ENCODE measurements at regions not wholly inside any gene's neighbourhood (a gene's known extent, or its start where the extent isn't known, plus 50 kb on each side); places are given as distances from the start of the nearest gene placed in this dataset.

DNA sequence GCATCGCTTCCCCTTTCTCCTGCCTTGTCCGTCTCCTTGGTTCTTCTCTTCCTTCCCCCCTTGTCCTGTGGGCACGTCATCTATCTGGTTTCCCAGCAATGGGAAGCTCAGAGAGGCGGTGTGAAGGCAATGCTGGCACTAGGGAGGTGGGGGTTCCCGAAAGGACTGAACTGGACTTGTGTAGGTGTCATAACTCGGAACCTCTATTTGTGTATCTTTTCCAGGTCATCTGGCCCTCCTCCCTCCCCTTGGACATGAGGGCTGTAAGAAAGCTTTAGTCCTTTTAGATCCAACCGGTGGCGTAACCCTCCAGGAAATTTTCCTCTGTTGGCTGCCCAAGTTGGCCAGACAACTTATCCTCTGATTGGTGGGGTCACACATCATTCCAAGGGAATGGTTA lies 231.5 kb upstream of the TLE3 start:
- no peak overlapping the region for H2AFZ ChIP-seq (ENCODE audit: low read depth, low read length)

DNA sequence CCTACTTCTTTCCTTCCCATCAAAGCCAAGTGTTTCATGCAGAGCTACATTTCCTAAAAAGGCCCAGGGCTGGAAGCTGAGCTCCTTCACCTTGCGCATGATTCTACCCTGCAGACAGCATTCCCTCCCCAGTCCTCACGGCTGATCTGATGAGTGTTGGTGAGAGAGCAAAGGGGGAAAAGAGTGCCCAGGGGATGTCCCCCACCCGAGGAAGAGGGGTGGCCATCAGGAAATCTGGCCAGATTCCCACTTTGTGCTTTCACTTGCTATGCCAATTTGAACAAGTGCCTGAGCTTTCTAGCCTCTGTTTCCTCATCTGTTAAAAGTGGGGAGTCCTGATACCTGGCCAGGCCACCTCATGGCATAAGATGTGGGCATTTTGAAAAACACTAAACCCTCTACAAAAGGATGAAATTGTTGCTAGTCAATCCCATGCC lies 231.0 kb upstream of the TLE3 start:
- H3K9ac ChIP-seq (ENCODE audit: low read length), result no peak overlapping the region
- no peak overlapping the region for H3K4me3 ChIP-seq (ENCODE audit: low read length)
- no peaks in the 10 kb centered on the region for H3F3A ChIP-seq (ENCODE audit: insufficient read depth, low read length, poor library complexity, severe bottlenecking)
- H3K27ac ChIP-seq (ENCODE audit: low read length), result no peak overlapping the region
- H2AFZ ChIP-seq (ENCODE audit: low read depth, low read length), result no peak overlapping the region
- H4K20me1 ChIP-seq (ENCODE audit: insufficient read depth), result no peaks in the 10 kb centered on the region
- H3K79me2 ChIP-seq (replicated peaks; ENCODE audit: insufficient read depth, low read length), result no peaks in the 10 kb centered on the region
- H3K9me3 ChIP-seq (ENCODE audit: low read length), result no peaks in the 10 kb centered on the region
- TF ChIP-seq SMC3 (conservative IDR thresholded peaks at IDR 0.05; ENCODE audit: poor library complexity) (no peak), EZH2 (IDR thresholded peaks at IDR 0.05; ENCODE audit: borderline replicate concordance, insufficient read depth, low read length, poor library complexity, severe bottlenecking) (no peak), TAF1 (IDR thresholded peaks at IDR 0.05; ENCODE audit: low read depth) (no peak), EP300 (conservative IDR thresholded peaks at IDR 0.05; ENCODE audit: poor library complexity, severe bottlenecking) (no peak), MXI1 (conservative IDR thresholded peaks at IDR 0.05; ENCODE audit: poor library complexity, severe bottlenecking) (no peak), POLR2AphosphoS5 (IDR thresholded peaks at IDR 0.05) (no peak), RAD21 (conservative IDR thresholded peaks at IDR 0.05) (no peak)
- TF ChIP-seq, protein P1, sequence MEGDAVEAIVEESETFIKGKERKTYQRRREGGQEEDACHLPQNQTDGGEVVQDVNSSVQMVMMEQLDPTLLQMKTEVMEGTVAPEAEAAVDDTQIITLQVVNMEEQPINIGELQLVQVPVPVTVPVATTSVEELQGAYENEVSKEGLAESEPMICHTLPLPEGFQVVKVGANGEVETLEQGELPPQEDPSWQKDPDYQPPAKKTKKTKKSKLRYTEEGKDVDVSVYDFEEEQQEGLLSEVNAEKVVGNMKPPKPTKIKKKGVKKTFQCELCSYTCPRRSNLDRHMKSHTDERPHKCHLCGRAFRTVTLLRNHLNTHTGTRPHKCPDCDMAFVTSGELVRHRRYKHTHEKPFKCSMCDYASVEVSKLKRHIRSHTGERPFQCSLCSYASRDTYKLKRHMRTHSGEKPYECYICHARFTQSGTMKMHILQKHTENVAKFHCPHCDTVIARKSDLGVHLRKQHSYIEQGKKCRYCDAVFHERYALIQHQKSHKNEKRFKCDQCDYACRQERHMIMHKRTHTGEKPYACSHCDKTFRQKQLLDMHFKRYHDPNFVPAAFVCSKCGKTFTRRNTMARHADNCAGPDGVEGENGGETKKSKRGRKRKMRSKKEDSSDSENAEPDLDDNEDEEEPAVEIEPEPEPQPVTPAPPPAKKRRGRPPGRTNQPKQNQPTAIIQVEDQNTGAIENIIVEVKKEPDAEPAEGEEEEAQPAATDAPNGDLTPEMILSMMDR (IDR thresholded peaks at IDR 0.05; ENCODE audit: poor library complexity, severe bottlenecking), result no peak
- TF ChIP-seq, protein P2, sequence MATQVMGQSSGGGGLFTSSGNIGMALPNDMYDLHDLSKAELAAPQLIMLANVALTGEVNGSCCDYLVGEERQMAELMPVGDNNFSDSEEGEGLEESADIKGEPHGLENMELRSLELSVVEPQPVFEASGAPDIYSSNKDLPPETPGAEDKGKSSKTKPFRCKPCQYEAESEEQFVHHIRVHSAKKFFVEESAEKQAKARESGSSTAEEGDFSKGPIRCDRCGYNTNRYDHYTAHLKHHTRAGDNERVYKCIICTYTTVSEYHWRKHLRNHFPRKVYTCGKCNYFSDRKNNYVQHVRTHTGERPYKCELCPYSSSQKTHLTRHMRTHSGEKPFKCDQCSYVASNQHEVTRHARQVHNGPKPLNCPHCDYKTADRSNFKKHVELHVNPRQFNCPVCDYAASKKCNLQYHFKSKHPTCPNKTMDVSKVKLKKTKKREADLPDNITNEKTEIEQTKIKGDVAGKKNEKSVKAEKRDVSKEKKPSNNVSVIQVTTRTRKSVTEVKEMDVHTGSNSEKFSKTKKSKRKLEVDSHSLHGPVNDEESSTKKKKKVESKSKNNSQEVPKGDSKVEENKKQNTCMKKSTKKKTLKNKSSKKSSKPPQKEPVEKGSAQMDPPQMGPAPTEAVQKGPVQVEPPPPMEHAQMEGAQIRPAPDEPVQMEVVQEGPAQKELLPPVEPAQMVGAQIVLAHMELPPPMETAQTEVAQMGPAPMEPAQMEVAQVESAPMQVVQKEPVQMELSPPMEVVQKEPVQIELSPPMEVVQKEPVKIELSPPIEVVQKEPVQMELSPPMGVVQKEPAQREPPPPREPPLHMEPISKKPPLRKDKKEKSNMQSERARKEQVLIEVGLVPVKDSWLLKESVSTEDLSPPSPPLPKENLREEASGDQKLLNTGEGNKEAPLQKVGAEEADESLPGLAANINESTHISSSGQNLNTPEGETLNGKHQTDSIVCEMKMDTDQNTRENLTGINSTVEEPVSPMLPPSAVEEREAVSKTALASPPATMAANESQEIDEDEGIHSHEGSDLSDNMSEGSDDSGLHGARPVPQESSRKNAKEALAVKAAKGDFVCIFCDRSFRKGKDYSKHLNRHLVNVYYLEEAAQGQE (IDR thresholded peaks at IDR 0.05; ENCODE audit: borderline replicate concordance), result no peak
- H3K9me2 ChIP-seq (ENCODE audit: insufficient read depth, low read length), result no peaks in the 10 kb centered on the region
- H3K27me3 ChIP-seq (ENCODE audit: insufficient read depth, low read depth, low read length), result no peaks in the 10 kb centered on the region
- H3K36me3 ChIP-seq (ENCODE audit: insufficient read depth, low read length), result no peaks in the 10 kb centered on the region
- H3K4me2 ChIP-seq (ENCODE audit: low read length), result no peak overlapping the region

More for the DNA sequence above, 231.5 kb upstream of the TLE3 start:
- H3K9me3 ChIP-seq (ENCODE audit: low read length), result no peaks in the 10 kb centered on the region
- H4K20me1 ChIP-seq (ENCODE audit: insufficient read depth), result no peaks in the 10 kb centered on the region
- no peaks in the 10 kb centered on the region for H3F3A ChIP-seq (ENCODE audit: insufficient read depth, low read length, poor library complexity, severe bottlenecking)
- H3K27me3 ChIP-seq (ENCODE audit: insufficient read depth, low read depth, low read length), result no peaks in the 10 kb centered on the region
- H3K9me2 ChIP-seq (ENCODE audit: insufficient read depth, low read length), result no peaks in the 10 kb centered on the region
- no peak overlapping the region for H3K27ac ChIP-seq (ENCODE audit: low read length)
- TF ChIP-seq EP300 (conservative IDR thresholded peaks at IDR 0.05; ENCODE audit: poor library complexity, severe bottlenecking) (no peak), RAD21 (conservative IDR thresholded peaks at IDR 0.05) (no peak), MXI1 (conservative IDR thresholded peaks at IDR 0.05; ENCODE audit: poor library complexity, severe bottlenecking) (no peak), POLR2AphosphoS5 (IDR thresholded peaks at IDR 0.05) (no peak), TAF1 (IDR thresholded peaks at IDR 0.05; ENCODE audit: low read depth) (no peak), SMC3 (conservative IDR thresholded peaks at IDR 0.05; ENCODE audit: poor library complexity) (no peak), EZH2 (IDR thresholded peaks at IDR 0.05; ENCODE audit: borderline replicate concordance, insufficient read depth, low read length, poor library complexity, severe bottlenecking) (no peak)
- TF ChIP-seq, protein P2 (IDR thresholded peaks at IDR 0.05; ENCODE audit: borderline replicate concordance), result no peak
- TF ChIP-seq, protein P1 (IDR thresholded peaks at IDR 0.05; ENCODE audit: poor library complexity, severe bottlenecking), result no peak
- H3K79me2 ChIP-seq (replicated peaks; ENCODE audit: insufficient read depth, low read length), result no peaks in the 10 kb centered on the region
- H3K9ac ChIP-seq (ENCODE audit: low read length), result no peak overlapping the region
- no peaks in the 10 kb centered on the region for H3K36me3 ChIP-seq (ENCODE audit: insufficient read depth, low read length)
- no peak overlapping the region for H3K4me3 ChIP-seq (ENCODE audit: low read length)
- no peak overlapping the region for H3K4me2 ChIP-seq (ENCODE audit: low read length)

Measured in neural cell (in vitro differentiated cells).